Stimulated activated CD4-positive, alpha-beta T cell treated with anti-CD3 and anti-CD28 coated beads, TNF-alpha, amount 100 ng/mL, for 24 hours (primary cell): ENCODE measurements at regions not wholly inside any gene's neighbourhood (a gene's known extent, or its start where the extent isn't known, plus 50 kb on each side); places are given as distances from the start of the nearest gene placed in this dataset.
"Not testable (repeated sequence)": the region's sequence is repeated elsewhere in the genome, so short reads cannot be mapped to it uniquely, and the experiment has no call there.

Experiments used
- DNase-seq, 3 experiments: peaks; one replicate each; pipeline ENCODE4 v3.0.0-alpha.2; 2020; ENCODE audit warnings: low read depth in 3 of 3

DNA sequence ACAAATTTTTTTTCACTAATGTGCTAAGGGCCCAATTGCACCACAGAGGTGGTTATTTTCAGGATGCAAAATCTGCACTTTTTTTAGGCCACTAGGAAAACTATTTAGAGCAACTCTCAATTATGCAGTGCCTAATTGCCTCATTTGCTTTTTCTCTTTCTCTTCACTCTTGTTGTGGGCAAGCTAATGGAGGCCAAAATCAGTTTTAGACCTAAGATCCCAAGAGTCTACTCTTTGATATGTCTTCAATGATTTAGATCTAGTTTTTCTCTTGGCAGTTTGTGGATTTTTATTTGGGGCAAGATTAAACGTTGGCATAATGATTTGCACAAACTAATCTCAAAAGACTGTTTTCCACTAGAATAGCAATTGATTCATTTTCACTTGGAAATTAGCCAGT, 1996.9 kb downstream of the LRRC4C start:
- DNase-seq, result no peak

GRCh38 chr11:39461066-39461465, 1998.4 kb downstream of the LRRC4C start:
- no peak for DNase-seq

GRCh38 chr11:39459606-39460005, 1999.8 kb downstream of the LRRC4C start:
- DNase-seq, result no peak

DNA sequence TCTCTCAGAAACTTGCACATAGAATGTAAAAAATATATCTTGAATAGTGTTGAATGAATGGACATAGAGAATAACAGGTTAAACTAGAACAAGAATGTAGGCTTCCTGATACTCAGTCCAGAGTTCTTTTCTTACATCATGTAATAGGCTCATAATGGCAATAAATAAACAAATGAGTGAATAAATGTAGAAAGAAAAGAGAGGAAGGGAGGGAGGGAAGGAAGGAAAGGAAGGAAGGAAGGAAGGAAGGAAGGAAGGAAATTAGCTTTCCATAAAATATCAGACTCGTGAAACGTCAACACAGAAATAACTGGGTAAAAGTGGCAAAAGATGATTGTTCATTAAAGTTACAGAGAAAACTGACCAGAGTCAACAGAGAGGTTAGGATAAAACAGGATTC, 2001.0 kb downstream of the LRRC4C start:
- DNase-seq, result no peak

- no peak for DNase-seq
Observed at GRCh38 chr11:39443424-39444022, 2015.9 kb downstream of the LRRC4C start.

GRCh38 chr11:39442177-39442576, 2017.3 kb downstream of the LRRC4C start:
- DNase-seq, result no peak

DNA sequence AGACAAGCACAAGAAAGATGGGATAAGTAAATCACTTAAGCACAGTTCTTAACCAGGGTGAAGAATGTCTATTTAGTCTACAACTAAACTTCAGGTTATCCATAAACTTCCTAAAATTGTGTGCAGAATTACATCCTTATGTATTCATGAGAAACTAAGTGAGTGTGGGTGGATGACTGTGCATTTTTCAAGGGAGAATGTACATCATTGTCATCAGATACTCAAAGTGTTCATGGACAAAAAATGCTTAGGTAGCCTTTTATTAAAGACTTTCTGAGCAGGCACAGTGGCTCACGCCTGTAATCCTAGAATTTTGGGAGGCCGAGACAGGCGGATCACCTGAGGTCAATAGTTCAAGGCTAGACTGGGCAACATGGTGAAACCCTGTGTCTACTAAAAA, 2023.8 kb downstream of the LRRC4C start:
- no peak for DNase-seq

- DNase-seq, result no peak
Observed at GRCh38 chr11:39434466-39434865, 2025.0 kb downstream of the LRRC4C start.

DNA sequence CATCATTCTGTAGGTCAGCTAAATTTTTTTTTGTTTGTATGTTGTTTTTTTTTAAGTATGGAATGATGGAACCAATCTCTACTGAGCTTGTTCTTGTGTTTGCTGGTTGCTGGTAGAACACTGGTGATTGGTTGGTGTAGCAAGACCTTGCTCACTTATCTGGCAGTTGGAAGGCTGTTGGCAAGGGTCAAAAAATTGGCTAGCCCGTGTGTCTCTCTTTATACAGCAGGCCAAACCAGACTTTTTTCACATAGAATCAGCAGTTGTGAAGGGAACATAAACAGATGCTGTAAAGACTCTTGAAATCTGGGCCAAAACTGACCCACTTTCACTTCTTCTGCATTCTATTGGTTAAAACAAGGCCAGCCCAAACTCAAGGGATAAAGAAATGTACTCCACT, 2026.5 kb downstream of the LRRC4C start:
- DNase-seq, result no peak

- DNase-seq, result no peak
Observed at GRCh38 chr11:39425226-39425625, 2034.2 kb downstream of the LRRC4C start.

DNA sequence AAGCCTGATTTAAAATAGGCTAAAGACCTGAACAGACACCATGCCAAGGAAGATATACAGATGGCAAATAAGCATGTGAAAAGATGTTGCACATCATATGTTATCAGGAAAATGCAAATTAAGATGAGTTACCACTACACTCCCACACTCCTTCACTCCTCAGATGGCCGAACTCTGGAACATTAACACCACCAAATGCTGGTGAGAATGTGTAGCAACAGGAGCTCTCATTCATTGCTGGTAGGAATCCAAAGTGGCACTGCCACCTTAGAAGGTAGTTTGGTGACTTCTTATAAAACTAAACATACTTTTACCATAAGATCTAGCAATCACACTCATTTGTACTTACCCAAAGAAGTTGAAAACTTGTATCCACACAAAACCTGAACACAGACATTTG, 2047.3 kb downstream of the LRRC4C start:
- DNase-seq, result no peak

DNA sequence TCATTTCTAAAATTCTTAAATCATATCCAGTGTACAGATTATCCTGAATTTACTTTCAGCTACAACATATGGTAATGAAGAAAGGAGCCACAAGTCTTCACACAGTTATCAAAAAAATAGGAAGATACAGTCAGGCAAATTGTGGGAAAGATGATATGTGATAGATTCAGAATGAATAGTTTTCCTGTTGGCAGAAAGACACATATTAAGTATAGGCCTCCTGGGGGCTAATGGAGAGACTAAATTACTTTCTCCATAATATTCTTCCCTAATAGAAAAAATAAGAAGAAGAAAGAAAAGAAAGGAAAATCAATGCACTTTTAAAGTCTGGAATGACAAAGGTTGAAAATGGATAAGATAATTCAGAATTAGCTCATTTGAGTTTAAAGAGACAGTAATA, 2073.5 kb downstream of the LRRC4C start:
- DNase-seq, result no peak

DNA sequence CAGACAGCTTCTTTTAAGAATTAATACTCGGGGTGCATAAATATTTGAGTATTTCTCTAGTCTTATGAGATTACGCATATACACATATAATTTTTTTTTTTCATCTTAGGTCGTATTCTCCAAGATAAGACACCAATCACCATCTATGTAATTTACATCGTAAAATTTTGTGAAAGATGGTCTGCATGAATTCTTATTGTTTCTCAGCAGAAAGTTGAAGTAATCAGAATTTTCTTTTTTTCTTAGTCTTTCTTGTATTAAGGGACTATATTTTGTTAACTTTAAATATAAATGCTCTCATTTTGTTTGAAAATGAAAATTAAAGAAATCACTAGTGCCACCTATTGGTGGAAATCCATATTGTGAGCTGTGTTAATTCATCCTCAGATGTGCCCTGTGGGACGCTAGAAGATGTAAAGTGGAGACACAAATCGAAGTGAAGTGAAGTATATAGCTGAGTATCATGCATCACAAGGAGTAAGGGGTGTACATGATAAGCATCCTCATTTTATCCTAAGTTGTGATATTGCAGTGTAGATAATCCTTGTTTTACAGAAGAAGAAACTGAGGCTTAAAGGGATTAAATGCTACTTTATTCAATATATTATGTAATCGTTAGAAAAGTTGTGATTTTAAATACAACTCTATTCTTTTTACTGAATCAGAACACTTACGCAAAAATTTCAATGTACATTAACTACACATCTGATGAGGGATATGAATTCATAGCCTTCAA, 2084.3 kb downstream of the LRRC4C start:
- DNase-seq, result no peak

DNA sequence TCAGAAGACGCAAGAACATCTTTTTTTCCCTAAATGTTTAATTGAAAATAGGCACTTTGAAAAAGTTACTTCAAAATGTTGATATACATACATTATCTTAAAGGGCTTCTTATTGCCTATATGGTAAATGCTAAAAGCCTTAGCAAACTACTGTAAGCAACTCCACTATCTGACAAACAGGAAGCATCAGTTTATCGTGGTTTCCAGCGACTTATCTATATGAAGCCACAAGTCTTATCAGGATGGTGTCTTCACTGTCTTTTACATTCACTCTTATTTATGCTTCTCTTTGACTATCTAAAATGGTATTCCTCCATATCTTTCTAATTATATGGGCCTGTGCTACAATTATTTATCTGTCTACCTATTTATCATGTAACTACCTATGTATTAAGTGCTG, 2091.9 kb downstream of the LRRC4C start:
- no peak for DNase-seq

- no peak for DNase-seq
Observed at GRCh38 chr11:39365809-39366436, 2093.5 kb downstream of the LRRC4C start.

DNA sequence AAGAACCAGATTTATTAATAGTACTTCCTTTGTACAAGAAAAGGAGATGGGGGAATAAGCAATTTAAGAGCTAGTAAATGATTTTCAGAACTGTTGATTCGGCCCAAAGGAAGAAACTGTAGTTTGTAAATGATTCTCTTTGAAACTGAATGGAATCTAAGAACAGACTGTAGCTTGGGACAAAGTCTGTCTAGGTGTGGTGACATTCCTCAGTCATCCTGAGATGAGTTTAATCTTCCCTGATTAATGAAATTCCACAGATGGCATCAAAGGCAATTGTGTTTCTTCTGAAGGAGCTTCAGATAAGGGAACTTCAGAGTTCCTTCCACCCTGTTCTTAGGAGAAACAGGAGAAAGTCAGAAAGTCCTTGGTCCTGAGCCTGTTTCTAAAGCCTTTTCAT, 2095.9 kb downstream of the LRRC4C start:
- no peak for DNase-seq

DNA sequence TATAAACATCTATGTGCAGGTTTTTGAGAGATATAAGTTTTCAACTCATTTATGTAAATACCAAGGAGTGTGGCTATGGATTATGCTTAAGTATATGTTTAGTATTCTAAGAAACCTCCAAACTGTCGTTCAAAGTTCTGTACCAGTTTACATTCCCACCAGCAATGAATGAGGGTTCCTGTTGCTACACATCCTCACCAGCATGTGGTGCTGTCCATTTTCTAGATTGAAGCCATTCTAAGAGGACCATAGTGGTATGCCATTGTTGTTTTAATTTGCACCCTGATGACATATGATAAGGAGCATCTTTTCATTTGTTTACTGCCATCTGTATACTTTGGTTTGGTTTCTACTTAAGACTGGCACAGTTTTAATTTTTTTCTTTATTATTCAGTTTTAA, 2097.9 kb downstream of the LRRC4C start:
- DNase-seq, result no peak

GRCh38 chr11:39345834-39346442, 2113.5 kb downstream of the LRRC4C start:
- no peak for DNase-seq

- no peak for DNase-seq
Observed at GRCh38 chr11:39341461-39341860, 2118.0 kb downstream of the LRRC4C start.

DNA sequence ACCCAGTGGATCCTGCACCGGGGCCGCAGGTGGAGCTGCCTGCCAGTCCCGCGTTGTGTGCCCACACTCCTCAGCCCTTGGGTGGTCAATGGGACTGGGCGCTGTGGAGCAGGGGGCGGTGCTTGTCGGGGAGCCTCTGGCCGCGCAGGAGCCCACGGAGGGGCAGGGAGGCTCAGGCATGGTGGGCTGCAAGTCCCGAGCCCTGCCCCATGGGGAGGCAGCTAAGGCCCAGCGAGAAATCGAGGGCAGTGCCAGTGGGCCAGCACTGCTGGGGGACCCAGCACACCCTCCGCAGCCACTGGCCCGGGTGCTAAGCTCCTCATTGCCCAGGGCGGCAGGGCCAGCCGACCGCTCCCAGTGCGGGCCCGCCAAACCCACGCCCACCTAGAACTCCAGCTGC, 2126.4 kb downstream of the LRRC4C start:
- not testable (repeated sequence) for DNase-seq

DNA sequence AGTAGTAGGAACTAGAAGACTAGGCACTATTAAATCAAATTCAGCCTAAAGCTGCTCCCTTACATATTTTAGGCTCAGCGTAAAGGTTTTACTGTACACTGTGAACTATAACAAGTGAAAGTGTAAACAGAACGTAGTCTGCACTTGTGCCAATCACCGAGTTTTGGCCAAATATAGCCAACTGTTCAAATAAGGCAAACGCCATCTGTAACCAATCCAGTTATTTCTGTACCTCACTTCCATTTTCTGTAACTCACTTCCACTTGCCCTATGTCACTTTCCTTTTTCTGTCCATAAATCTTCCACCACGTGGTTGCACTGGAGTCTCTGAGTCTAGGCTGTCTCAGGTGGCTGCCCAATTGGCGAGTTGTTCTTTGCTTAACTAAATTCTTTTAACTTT, 2132.2 kb downstream of the LRRC4C start:
- no peak for DNase-seq

- DNase-seq, result not testable (repeated sequence)
Observed at GRCh38 chr11:39311888-39312287, 2147.6 kb downstream of the LRRC4C start.

DNA sequence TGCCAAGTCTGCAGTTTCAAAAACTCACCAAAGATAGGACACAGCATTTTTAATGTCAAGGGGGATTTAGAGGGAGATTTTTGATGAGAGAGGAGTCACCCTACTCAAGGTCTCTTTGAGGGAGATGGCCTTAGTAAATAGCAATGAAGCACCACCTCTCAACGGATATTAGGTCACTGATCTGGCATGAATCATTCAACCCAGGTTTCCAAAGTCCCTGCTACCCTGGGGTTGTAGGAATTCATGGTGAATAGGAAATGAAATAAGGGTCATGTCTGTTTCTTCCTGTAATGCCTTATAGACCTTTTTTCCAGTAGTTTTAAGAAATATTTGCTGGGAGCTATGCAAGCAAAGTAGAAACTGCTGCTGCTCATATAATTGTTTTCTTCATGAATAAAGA, 2154.9 kb downstream of the LRRC4C start:
- no peak for DNase-seq
